Mesodermal cell (in vitro differentiated cells): ENCODE measurements at regions not wholly inside any gene's neighbourhood (a gene's known extent, or its start where the extent isn't known, plus 50 kb on each side); places are given as distances from the start of the nearest gene placed in this dataset.
"Not testable (repeated sequence)": the region's sequence is repeated elsewhere in the genome, so short reads cannot be mapped to it uniquely, and the experiment has no call there.

Experiments
- H3K27ac ChIP-seq: 2 replicates; pipeline ENCODE4 v1.7.0; 2013; ENCODE audit warnings: mild to moderate bottlenecking, low read depth, low read length, moderate library complexity; ENCODE audit not compliant: severe bottlenecking
- H3K36me3 ChIP-seq: 2 replicates; pipeline ENCODE4 v1.7.1; 2013; ENCODE audit warnings: mild to moderate bottlenecking, low read length, moderate library complexity; ENCODE audit not compliant: control insufficient read depth, insufficient read depth
- H3K4me1 ChIP-seq: one replicate; pipeline ENCODE4 v1.7.1; 2013; ENCODE audit warnings: mild to moderate bottlenecking, low read length; ENCODE audit not compliant: insufficient read depth, control insufficient read depth, poor library complexity, severe bottlenecking
- H3K4me3 ChIP-seq: 2 replicates; pipeline ENCODE4 v1.7.0; 2013; ENCODE audit warnings: low read length, control low read depth, mild to moderate bottlenecking; ENCODE audit not compliant: insufficient read depth, poor library complexity, severe bottlenecking; ENCODE audit errors: extremely low read depth
- H3K9me3 ChIP-seq: 2 replicates; pipeline ENCODE4 v1.7.1; 2013; ENCODE audit warnings: mild to moderate bottlenecking, low read length, moderate library complexity; ENCODE audit not compliant: control insufficient read depth
- WGBS, 2 experiments: methylation state at CpG; one replicate each; pipeline ENCODE4 v1.1.5; 2013; ENCODE audit warnings: missing lambda C conversion rate in 2 of 2; ENCODE audit not compliant: insufficient coverage in 2 of 2; 5-methylcytosine and 5-hydroxymethylcytosine counted together

- 67 to 78% methylated on average over 1 to 3 of the region's 3 CpGs for WGBS, 2 experiments
- Histone ChIP-seq H3K9me3 (no peaks in the 10 kb centered on the region), H3K4me3 (no peak overlapping the region), H3K36me3 (no peaks in the 10 kb centered on the region), H3K4me1 (no peaks in the 10 kb centered on the region), H3K27ac (no peak overlapping the region)
Measured at GRCh38 chr12:131593406-131593805, 117.5 kb upstream of the SFSWAP start.

- Histone ChIP-seq H3K9me3 (no peaks in the 10 kb centered on the region), H3K27ac (no peak overlapping the region), H3K4me1 (no peaks in the 10 kb centered on the region), H3K36me3 (no peaks in the 10 kb centered on the region), H3K4me3 (no peak overlapping the region)
- 84 to 89% methylated on average over 5 of the region's 5 CpGs for WGBS, 2 experiments
Measured at GRCh38 chr12:131596115-131596514, 114.8 kb upstream of the SFSWAP start.

GRCh38 chr12:131597333-131597732, 113.6 kb upstream of the SFSWAP start:
- WGBS, 2 experiments, result 90 to 91% methylated on average over 6 of the region's 7 CpGs
- Histone ChIP-seq H3K4me1 (no peaks in the 10 kb centered on the region), H3K36me3 (no peaks in the 10 kb centered on the region), H3K9me3 (no peaks in the 10 kb centered on the region), H3K27ac (no peak overlapping the region), H3K4me3 (no peak overlapping the region)

GRCh38 chr12:131598717-131599116, 112.2 kb upstream of the SFSWAP start:
- H3K4me1 ChIP-seq, result no peaks in the 10 kb centered on the region
- H3K9me3 ChIP-seq, result no peaks in the 10 kb centered on the region
- H3K4me3 ChIP-seq, result no peak overlapping the region
- 70 to 91% methylated on average over 1 to 4 of the region's 5 CpGs for WGBS, 2 experiments
- H3K36me3 ChIP-seq, result no peaks in the 10 kb centered on the region
- no peak overlapping the region for H3K27ac ChIP-seq

- no peak overlapping the region for H3K27ac ChIP-seq
- H3K9me3 ChIP-seq, result no peaks in the 10 kb centered on the region
- H3K4me3 ChIP-seq, result no peak overlapping the region
- no peaks in the 10 kb centered on the region for H3K36me3 ChIP-seq
- H3K4me1 ChIP-seq, result no peaks in the 10 kb centered on the region
- 90 to 92% methylated on average over 28 to 33 of the region's 33 CpGs for WGBS, 2 experiments
Measured at GRCh38 chr12:131599190-131600159, 111.4 kb upstream of the SFSWAP start.

GRCh38 chr12:131600160-131600532, 110.7 kb upstream of the SFSWAP start:
- WGBS, 2 experiments, result 80% methylated on average over 2 of the region's 6 CpGs; no CpG with 5 or more reads in 1 of the 2 experiments
- H3K4me1 ChIP-seq, result no peaks in the 10 kb centered on the region
- H3K27ac ChIP-seq, result no peak overlapping the region
- H3K36me3 ChIP-seq, result no peaks in the 10 kb centered on the region
- no peaks in the 10 kb centered on the region for H3K9me3 ChIP-seq
- H3K4me3 ChIP-seq, result no peak overlapping the region

GRCh38 chr12:131601499-131601898, 109.4 kb upstream of the SFSWAP start:
- not testable (repeated sequence) for H3K4me1 ChIP-seq, H3K9me3 ChIP-seq, H3K27ac ChIP-seq, H3K36me3 ChIP-seq, H3K4me3 ChIP-seq
- WGBS, 2 experiments, result 84 to 86% methylated on average over 4 to 5 of the region's 5 CpGs

GRCh38 chr12:131603106-131603938, 107.6 kb upstream of the SFSWAP start:
- 71 to 83% methylated on average over 6 of the region's 8 CpGs for WGBS, 2 experiments
- Histone ChIP-seq H3K27ac (no peak overlapping the region), H3K9me3 (no peaks in the 10 kb centered on the region)

GRCh38 chr12:131603939-131604795, 106.7 kb upstream of the SFSWAP start:
- no peak overlapping the region for H3K27ac ChIP-seq
- H3K4me3 ChIP-seq, result no peak overlapping the region
- H3K4me1 ChIP-seq, result no peaks in the 10 kb centered on the region

More at GRCh38 chr12:131603106-131603938, 107.6 kb upstream of the SFSWAP start:
- Histone ChIP-seq H3K36me3 (no peaks in the 10 kb centered on the region), H3K4me3 (no peak overlapping the region), H3K4me1 (no peaks in the 10 kb centered on the region)

GRCh38 chr12:131604859-131605258, 106.0 kb upstream of the SFSWAP start:
- Histone ChIP-seq H3K27ac (no peak overlapping the region), H3K4me1 (no peaks in the 10 kb centered on the region), H3K4me3 (no peak overlapping the region), H3K9me3 (no peaks in the 10 kb centered on the region), H3K36me3 (no peaks in the 10 kb centered on the region)
- WGBS, 2 experiments, result 85 to 88% methylated on average over 1 to 2 of the region's 6 CpGs

More at GRCh38 chr12:131603939-131604795, 106.7 kb upstream of the SFSWAP start:
- H3K9me3 ChIP-seq, result no peaks in the 10 kb centered on the region
- 56 to 70% methylated on average over 11 to 14 of the region's 21 CpGs for WGBS, 2 experiments
- H3K36me3 ChIP-seq, result no peaks in the 10 kb centered on the region
